Hematopoietic multipotent progenitor cell treated with erythropoietin and hydrocortisone succinate and interleukin-3 and kit ligand, for 15 days (in vitro differentiated cells): ENCODE measurements at regions not wholly inside any gene's neighbourhood (a gene's known extent, or its start where the extent isn't known, plus 50 kb on each side); places are given as distances from the start of the nearest gene placed in this dataset.

Experiments
- DNase-seq: peaks from one replicate; pipeline ENCODE4 v3.0.0-alpha.2; 2015; ENCODE audit warnings: low spot score

DNA sequence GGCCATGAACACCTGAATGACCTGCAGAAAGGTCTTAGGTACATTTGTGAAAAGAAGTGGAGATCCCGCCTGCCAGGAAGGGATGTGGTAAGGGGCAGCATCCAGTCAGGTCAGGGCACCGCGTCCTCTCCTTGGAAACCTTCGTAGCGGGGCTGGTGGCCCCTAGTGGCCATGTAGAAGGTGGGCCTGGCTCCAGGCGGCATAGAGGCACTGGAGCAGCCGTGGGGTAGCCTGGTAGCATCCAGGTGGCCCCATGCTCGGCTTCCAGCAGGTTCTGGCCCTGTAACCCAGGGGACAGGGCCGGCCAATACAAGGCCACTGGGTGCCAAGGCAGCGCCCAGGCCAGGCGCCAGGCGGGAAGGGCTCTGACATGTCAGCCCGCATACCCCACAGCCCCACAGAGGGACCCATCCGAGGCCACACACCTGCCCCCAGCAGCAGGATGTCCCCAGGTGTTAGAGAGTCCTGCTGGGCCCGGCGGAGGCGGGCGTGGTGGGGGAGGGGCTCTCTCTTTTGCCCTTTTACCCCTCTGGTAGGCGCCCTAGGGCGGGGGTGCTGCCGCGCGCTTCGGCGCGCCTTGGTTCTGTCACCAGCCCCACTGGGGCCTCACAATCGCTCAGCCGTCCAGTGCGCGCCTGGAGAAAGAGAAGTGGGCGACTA lies 58.3 kb upstream of the SPATA31E1 start:
- no peak for DNase-seq

DNA sequence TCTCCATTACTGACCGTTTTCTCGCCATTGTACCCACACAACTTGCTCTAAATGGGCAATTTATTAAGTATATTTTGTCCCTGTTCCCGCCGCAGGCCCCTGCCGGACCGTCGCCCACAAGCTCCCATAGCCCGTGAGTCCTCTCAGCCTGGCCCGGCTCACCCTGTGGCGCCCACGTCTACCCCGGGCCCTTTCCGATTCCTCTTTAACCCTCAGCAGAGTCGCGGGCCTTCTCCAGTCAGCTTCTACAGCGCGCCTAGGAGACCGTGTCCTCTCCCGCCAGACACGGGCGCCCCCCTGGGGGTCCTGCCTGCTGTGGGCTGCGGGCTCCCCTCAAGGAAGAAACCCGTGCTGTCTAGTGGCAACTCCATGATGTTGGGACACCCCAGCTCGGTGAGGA lies 57.8 kb upstream of the SPATA31E1 start:
- no peak for DNase-seq

DNA sequence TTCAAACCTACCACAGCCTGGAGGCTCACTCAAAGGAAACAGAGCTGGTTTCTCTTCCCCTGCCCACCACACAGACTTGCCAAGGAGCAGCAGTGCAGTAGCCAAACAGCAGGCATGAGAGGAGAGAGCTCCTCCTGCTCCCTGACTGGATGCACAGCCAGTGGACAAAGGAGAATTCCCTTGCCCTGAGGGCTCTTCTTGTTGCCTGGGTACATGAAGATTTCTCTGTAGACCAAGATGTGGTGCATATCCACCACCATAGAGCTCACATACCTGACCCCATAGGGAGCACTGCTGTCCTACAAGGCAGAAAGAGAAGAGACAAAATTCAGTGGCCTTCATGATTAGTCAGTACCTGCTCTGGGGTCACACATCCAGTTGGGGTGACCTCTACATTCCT lies 56.3 kb upstream of the SPATA31E1 start:
- no peak for DNase-seq

DNA sequence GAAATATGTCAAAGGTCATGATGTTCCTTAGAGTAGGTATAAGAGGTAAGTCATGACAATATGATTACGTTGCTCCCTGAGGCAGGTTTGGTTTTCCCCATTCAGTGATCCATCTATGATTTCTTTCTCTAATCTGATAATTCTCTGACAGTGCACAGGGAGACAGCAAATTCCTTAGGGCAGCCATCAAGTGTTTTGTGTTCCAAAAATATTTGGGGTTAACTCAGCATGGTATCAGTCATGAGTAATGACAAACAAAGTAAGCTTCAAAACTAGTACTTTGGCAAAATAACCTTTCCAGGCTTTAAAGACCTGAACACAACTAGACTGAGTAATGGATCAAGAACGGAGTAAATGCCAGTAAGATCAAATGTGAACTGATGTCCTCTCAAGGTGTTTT lies 55.3 kb upstream of the SPATA31E1 start:
- no peak for DNase-seq

- DNase-seq: no peak
Observed at GRCh38 chr9:87829756-87830155, 52.9 kb upstream of the SPATA31E1 start.

DNA sequence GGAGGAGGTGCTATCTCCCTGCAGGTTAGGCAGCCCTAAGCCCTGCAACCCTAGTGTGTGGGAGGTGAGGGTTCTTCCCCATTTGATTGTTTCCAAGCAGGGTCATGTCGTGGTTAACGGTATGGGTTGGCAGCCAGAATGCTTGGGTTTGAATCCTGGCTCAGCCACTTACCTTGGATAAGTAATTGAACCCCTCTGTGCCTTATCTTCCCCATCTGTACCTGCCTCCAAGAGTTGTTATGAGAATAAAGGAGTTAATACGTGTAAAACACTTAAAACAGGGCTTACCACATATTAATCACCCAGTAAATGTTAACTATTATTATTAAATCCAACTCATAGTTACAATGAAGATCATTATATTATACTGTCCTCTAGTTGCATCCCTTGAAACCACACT lies 52.2 kb upstream of the SPATA31E1 start:
- DNase-seq: no peak

GRCh38 chr9:87831159-87831558 lies 51.5 kb upstream of the SPATA31E1 start:
- DNase-seq: no peak
